HepG2 (cell line): ENCODE measurements at regions not wholly inside any gene's neighbourhood (a gene's known extent, or its start where the extent isn't known, plus 50 kb on each side); places are given as distances from the start of the nearest gene placed in this dataset.
A peak's percentile ranks its signal among the peaks of the same experiment; 100 is the strongest.

Source experiments
- AHDC1 ChIP-seq: sonication (generic); formaldehyde crosslinking; IDR thresholded peaks from 2 replicates; pipeline ENCODE4 v1.5.1; 2020; ENCODE audit warnings: mild to moderate bottlenecking, missing genetic modification reagents, borderline replicate concordance
- AHR ChIP-seq: IDR thresholded peaks from 2 replicates; pipeline ENCODE4 v1.6.1; 2018; ENCODE audit warnings: missing genetic modification reagents, missing compliant biosample characterization
- CCDC6 ChIP-seq: sonication (generic); formaldehyde crosslinking; IDR thresholded peaks from 2 replicates; pipeline ENCODE4 v1.8.1; 2022; ENCODE audit warnings: mild to moderate bottlenecking, missing genetic modification reagents, moderate library complexity
- IRF9 ChIP-seq: sonication (generic); formaldehyde crosslinking; IDR thresholded peaks from 2 replicates; pipeline ENCODE4 v1.8.0; 2022; ENCODE audit warnings: missing genetic modification reagents, mild to moderate bottlenecking, borderline replicate concordance
- KMT2A ChIP-seq: sonication (generic); formaldehyde crosslinking; IDR thresholded peaks from 2 replicates; pipeline ENCODE4 v1.4.0; 2020; ENCODE audit warnings: missing genetic modification reagents
- MTF1 ChIP-seq: sonication (generic); formaldehyde crosslinking; IDR thresholded peaks from 2 replicates; pipeline ENCODE4 v1.5.0; 2020; ENCODE audit warnings: missing genetic modification reagents
- NR2F1 ChIP-seq, 2 experiments: fragments of 450-650 bp in 1 of 2; formaldehyde crosslinking in 1 of 2; IDR thresholded peaks; 2 replicates each; pipeline versions ENCODE4 v1.5.0 to v1.6.1; 2016 to 2020; ENCODE audit warnings: mild to moderate bottlenecking in 1 of 2, missing compliant biosample characterization in 1 of 2, missing genetic modification reagents in 1 of 2, moderate library complexity in 1 of 2
- NRL ChIP-seq: sonication (generic); formaldehyde crosslinking; IDR thresholded peaks from 2 replicates; pipeline ENCODE4 v1.5.0; 2020; ENCODE audit warnings: missing genetic modification reagents, mild to moderate bottlenecking, moderate library complexity, borderline replicate concordance
- ONECUT2 ChIP-seq: sonication (generic); formaldehyde crosslinking; IDR thresholded peaks from 2 replicates; pipeline ENCODE4 v1.4.0; 2020; ENCODE audit warnings: missing genetic modification reagents
- RARA ChIP-seq: IDR thresholded peaks from 2 replicates; pipeline ENCODE4 v1.6.1; 2016; ENCODE audit warnings: missing genetic modification reagents, missing compliant biosample characterization
- SALL2 ChIP-seq: sonication (generic); formaldehyde crosslinking; IDR thresholded peaks from 2 replicates; pipeline ENCODE4 v1.8.1; 2023; ENCODE audit warnings: mild to moderate bottlenecking, missing genetic modification reagents, inconsistent platforms
- SMAD1 ChIP-seq: sonication (generic); formaldehyde crosslinking; IDR thresholded peaks from 2 replicates; pipeline ENCODE4 v1.4.0; 2020; ENCODE audit warnings: missing genetic modification reagents, low read depth, mild to moderate bottlenecking, borderline replicate concordance
- STAT5B ChIP-seq: sonication (generic); formaldehyde crosslinking; IDR thresholded peaks from 2 replicates; pipeline ENCODE4 v1.4.0; 2020; ENCODE audit warnings: missing genetic modification reagents
- ZFYVE20 ChIP-seq: sonication (generic); formaldehyde crosslinking; IDR thresholded peaks from 2 replicates; pipeline ENCODE4 v1.8.0; 2023; ENCODE audit warnings: low read depth, mild to moderate bottlenecking, moderate library complexity, missing genetic modification reagents, borderline replicate concordance
- ZKSCAN8 ChIP-seq: IDR thresholded peaks from 2 replicates; pipeline ENCODE4 v1.6.1; 2016; ENCODE audit warnings: borderline replicate concordance, missing genetic modification reagents, missing compliant biosample characterization
- ZNF333 ChIP-seq: sonication (generic); formaldehyde crosslinking; IDR thresholded peaks from 2 replicates; pipeline ENCODE4 v1.4.0; 2020; ENCODE audit warnings: mild to moderate bottlenecking, missing genetic modification reagents, borderline replicate concordance
- ZNF558 ChIP-seq: sonication (generic); formaldehyde crosslinking; IDR thresholded peaks from 2 replicates; pipeline ENCODE4 v1.9.0; 2022; ENCODE audit warnings: mild to moderate bottlenecking, missing genetic modification reagents, borderline replicate concordance
- ZNF629 ChIP-seq: sonication (generic); formaldehyde crosslinking; conservative IDR thresholded peaks from 2 replicates; pipeline ENCODE4 v1.5.0; 2020; ENCODE audit warnings: missing genetic modification reagents
- ZNF788 ChIP-seq: sonication (generic); formaldehyde crosslinking; IDR thresholded peaks from 2 replicates; pipeline ENCODE4 v1.5.0; 2020; ENCODE audit warnings: mild to moderate bottlenecking, missing genetic modification reagents, borderline replicate concordance
- TF ChIP-seq, protein P1 (sequence below): IDR thresholded peaks from 2 replicates; pipeline ENCODE4 v1.6.1; 2016; ENCODE audit warnings: missing genetic modification reagents, missing compliant biosample characterization
- TF ChIP-seq, protein P2 (sequence below): sonication (generic); formaldehyde crosslinking; IDR thresholded peaks from 2 replicates; pipeline ENCODE4 v1.4.0; 2020; ENCODE audit warnings: missing genetic modification reagents, borderline replicate concordance

DNA sequence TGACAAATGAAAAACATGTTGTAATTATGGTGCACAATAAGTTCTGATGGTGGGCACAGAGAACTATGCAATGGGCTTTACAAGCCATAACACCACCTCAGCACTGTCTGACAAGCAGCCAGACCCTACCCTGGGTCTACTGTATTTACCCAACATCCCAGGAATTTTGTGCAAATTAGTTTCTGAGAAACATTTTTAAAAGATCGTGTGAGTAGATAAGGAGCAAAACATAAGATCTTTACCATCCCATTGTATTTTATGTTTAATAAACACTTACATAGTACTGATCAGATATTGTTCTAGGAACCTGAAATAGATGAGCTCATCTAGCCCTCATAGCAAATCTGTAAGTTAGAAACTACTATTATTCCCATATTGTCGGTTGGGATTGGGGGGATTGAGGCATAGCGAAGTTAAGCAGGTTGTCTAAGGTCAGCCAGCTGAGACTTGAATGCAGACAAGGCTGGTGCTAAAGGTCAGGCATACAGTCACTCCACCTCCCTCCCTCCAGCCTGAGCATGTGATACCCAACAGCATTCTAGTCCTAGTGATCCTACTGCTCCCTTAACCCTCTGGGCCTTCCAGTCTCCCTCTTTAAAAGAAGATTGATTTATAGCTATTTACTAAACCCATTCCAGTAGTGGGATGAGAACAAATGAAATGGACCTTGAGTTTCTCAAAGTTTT, 67.4 kb upstream of the STAM2 start (continued):
- TF ChIP-seq NR2F1 (CRISPR knock-in tag; IDR thresholded peaks at IDR 0.05) (peak; percentile 57 to 79; a peak in 2 of 4 replicates), ZNF629 (CRISPR knock-in tag) (no peak), ZNF788 (CRISPR knock-in tag) (no peak), ONECUT2 (CRISPR knock-in tag) (no peak), ZFYVE20 (CRISPR knock-in tag) (no peak), KMT2A (CRISPR knock-in tag) (no peak), RARA (CRISPR knock-in tag) (peak; percentile 79), AHDC1 (CRISPR knock-in tag) (no peak), NRL (no peak), SALL2 (no peak), AHR (CRISPR knock-in tag) (no peak), ZNF333 (CRISPR knock-in tag) (no peak), IRF9 (CRISPR knock-in tag) (no peak), ZNF558 (CRISPR knock-in tag) (no peak), SMAD1 (CRISPR knock-in tag) (no peak), MTF1 (CRISPR knock-in tag) (no peak), CCDC6 (no peak), STAT5B (CRISPR knock-in tag) (no peak), ZKSCAN8 (no peak)
- TF ChIP-seq, protein P1, sequence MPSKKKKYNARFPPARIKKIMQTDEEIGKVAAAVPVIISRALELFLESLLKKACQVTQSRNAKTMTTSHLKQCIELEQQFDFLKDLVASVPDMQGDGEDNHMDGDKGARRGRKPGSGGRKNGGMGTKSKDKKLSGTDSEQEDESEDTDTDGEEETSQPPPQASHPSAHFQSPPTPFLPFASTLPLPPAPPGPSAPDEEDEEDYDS (CRISPR knock-in tag) = no peak
- TF ChIP-seq, protein P2, sequence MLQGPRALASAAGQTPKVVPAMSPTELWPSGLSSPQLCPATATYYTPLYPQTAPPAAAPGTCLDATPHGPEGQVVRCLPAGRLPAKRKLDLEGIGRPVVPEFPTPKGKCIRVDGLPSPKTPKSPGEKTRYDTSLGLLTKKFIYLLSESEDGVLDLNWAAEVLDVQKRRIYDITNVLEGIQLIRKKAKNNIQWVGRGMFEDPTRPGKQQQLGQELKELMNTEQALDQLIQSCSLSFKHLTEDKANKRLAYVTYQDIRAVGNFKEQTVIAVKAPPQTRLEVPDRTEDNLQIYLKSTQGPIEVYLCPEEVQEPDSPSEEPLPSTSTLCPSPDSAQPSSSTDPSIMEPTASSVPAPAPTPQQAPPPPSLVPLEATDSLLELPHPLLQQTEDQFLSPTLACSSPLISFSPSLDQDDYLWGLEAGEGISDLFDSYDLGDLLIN (CRISPR knock-in tag) = no peak
